ENCODE measurements at regions not wholly inside any gene's neighbourhood (a gene's known extent, or its start where the extent isn't known, plus 50 kb on each side); places are given as distances from the start of the nearest gene placed in this dataset.

- Histone ChIP-seq H3K9me3 (no peaks in the 10 kb centered on the region), H3K36me3 (no peaks in the 10 kb centered on the region), H3K4me3 (no peak overlapping the region), H3K4me1 (no peaks in the 10 kb centered on the region), H3K27me3 (no peaks in the 10 kb centered on the region), H3K27ac (no peak overlapping the region)
- intact Hi-C loops (cut with DNase I; ENCODE audit: low total_unique reads), result no loop called here
- TF ChIP-seq POLR2A (IDR thresholded peaks at IDR 0.05), result no peak
- TF ChIP-seq, protein P1, sequence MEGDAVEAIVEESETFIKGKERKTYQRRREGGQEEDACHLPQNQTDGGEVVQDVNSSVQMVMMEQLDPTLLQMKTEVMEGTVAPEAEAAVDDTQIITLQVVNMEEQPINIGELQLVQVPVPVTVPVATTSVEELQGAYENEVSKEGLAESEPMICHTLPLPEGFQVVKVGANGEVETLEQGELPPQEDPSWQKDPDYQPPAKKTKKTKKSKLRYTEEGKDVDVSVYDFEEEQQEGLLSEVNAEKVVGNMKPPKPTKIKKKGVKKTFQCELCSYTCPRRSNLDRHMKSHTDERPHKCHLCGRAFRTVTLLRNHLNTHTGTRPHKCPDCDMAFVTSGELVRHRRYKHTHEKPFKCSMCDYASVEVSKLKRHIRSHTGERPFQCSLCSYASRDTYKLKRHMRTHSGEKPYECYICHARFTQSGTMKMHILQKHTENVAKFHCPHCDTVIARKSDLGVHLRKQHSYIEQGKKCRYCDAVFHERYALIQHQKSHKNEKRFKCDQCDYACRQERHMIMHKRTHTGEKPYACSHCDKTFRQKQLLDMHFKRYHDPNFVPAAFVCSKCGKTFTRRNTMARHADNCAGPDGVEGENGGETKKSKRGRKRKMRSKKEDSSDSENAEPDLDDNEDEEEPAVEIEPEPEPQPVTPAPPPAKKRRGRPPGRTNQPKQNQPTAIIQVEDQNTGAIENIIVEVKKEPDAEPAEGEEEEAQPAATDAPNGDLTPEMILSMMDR (IDR thresholded peaks at IDR 0.05), result no peak
- no peak for DNase-seq
Measured at GRCh38 chr1:58983162-58983561, 199.3 kb upstream of the JUN start.

- no peak overlapping the region for H3K4me3 ChIP-seq
- no peak overlapping the region for H3K27ac ChIP-seq
- H3K4me1 ChIP-seq, result no peaks in the 10 kb centered on the region
- DNase-seq, result no peak
- no peaks in the 10 kb centered on the region for H3K36me3 ChIP-seq
- intact Hi-C loops (cut with DNase I; ENCODE audit: low total_unique reads), result no loop called here
- H3K27me3 ChIP-seq, result no peaks in the 10 kb centered on the region
- TF ChIP-seq, protein P1 (IDR thresholded peaks at IDR 0.05), result no peak
- TF ChIP-seq POLR2A (IDR thresholded peaks at IDR 0.05), result no peak
- H3K9me3 ChIP-seq, result no peaks in the 10 kb centered on the region
Measured at GRCh38 chr1:58983633-58984245, 199.9 kb upstream of the JUN start.

DNA sequence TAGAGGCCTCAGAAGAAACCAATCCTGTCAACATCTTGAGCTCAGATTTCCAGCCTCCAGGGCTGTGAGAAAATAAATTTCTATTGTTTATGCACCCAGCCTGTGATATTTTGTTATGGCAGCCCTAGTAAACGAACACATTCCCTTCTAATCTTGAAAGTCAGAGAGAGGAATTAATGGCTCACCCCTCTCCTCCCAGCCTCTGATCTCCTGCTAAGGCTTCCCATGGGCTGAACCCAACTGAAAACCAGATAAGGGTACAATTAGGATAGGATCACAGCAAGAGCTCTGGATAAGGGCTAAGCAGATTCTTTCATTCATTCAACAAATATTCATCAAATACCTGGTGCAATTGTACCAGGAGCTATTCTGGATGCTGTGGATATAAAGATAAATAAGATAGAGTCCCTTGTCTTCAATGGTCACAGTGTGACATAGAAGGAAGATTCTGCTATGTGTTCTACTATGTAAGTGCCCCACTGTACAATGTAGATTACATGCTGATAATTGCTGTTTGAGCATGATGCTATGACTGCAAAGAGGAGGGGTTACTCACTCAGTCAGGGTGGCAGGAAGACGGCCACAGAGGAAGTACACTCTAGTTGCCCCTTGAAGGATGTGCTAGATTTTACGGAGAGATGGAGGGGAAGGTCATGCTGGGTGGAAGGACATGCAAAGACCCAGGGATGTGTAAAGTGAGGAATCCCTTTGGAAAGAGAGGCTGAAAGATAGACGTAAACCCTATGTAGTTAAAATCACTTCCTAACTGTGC is 203.3 kb upstream of the JUN start:
- intact Hi-C loops (cut with DNase I; ENCODE audit: low total_unique reads), result no loop called here
- Histone ChIP-seq H3K27me3 (no peaks in the 10 kb centered on the region), H3K9me3 (no peaks in the 10 kb centered on the region), H3K4me3 (no peak overlapping the region), H3K4me1 (no peaks in the 10 kb centered on the region), H3K27ac (no peak overlapping the region), H3K36me3 (no peaks in the 10 kb centered on the region)
- DNase-seq, result no peak
- TF ChIP-seq, protein P1 (IDR thresholded peaks at IDR 0.05), result no peak
- TF ChIP-seq POLR2A (IDR thresholded peaks at IDR 0.05), result no peak

GRCh38 chr1:58988752-58989151 is 204.9 kb upstream of the JUN start:
- H3K27me3 ChIP-seq, result no peaks in the 10 kb centered on the region
- DNase-seq, result no peak
- H3K36me3 ChIP-seq, result no peaks in the 10 kb centered on the region
- TF ChIP-seq, protein P1 (IDR thresholded peaks at IDR 0.05), result no peak
- no peak for TF ChIP-seq POLR2A (IDR thresholded peaks at IDR 0.05)
- intact Hi-C loops (cut with DNase I; ENCODE audit: low total_unique reads), result loop anchor here (2.0 kb wide), 1 partner anchor 72 kb away; no protein-coding TSS in a partner anchor
- no peaks in the 10 kb centered on the region for H3K9me3 ChIP-seq
- H3K27ac ChIP-seq, result no peak overlapping the region
- H3K4me1 ChIP-seq, result no peaks in the 10 kb centered on the region
- no peak overlapping the region for H3K4me3 ChIP-seq

- Histone ChIP-seq H3K27me3 (no peaks in the 10 kb centered on the region), H3K36me3 (no peaks in the 10 kb centered on the region), H3K9me3 (no peaks in the 10 kb centered on the region), H3K4me3 (no peak overlapping the region), H3K27ac (no peak overlapping the region), H3K4me1 (no peaks in the 10 kb centered on the region)
- no peak for DNase-seq
- intact Hi-C loops (cut with DNase I; ENCODE audit: low total_unique reads), result loop anchor here (2.0 kb wide), 1 partner anchor 71 kb away; no protein-coding TSS in a partner anchor
- TF ChIP-seq, protein P1 (IDR thresholded peaks at IDR 0.05), result no peak
- TF ChIP-seq POLR2A (IDR thresholded peaks at IDR 0.05), result no peak
Measured at GRCh38 chr1:58989845-58990244, 206.0 kb upstream of the JUN start.

Measured in uterus (tissue), 3 donors.